ENCODE measurements at regions not wholly inside any gene's neighbourhood (a gene's known extent, or its start where the extent isn't known, plus 50 kb on each side); places are given as distances from the start of the nearest gene placed in this dataset.

- Histone ChIP-seq H3K27me3 (ENCODE audit: insufficient read depth) (no peaks in the 10 kb centered on the region), H3K79me2 (ENCODE audit: insufficient read depth) (no peaks in the 10 kb centered on the region), H3K4me1 (ENCODE audit: control insufficient read depth in 1 of 2, insufficient read depth in 2 of 2, low read depth in 1 of 2, low read length in 1 of 2) (no peaks in the 10 kb centered on the region), H3K27ac (ENCODE audit: low read depth in 2 of 2, low read length in 1 of 2) (no peak overlapping the region), H3K4me2 (no peak overlapping the region), H3K9ac (no peak overlapping the region), H3K9me3 (no peaks in the 10 kb centered on the region), H3K9me2 (no peaks in the 10 kb centered on the region), H3F3A (replicated peaks; ENCODE audit: insufficient read depth) (no peaks in the 10 kb centered on the region), H3K4me3 (ENCODE audit: low read depth in 2 of 2, low read length in 1 of 2) (no peak overlapping the region), H3K36me3 (replicated peaks in 1 of 2; ENCODE audit: control insufficient read depth in 1 of 2, insufficient read depth in 2 of 2, low read length in 1 of 2) (no peaks in the 10 kb centered on the region), H2AFZ (ENCODE audit: low read depth) (no peak overlapping the region), H4K20me1 (ENCODE audit: insufficient read depth) (no peaks in the 10 kb centered on the region)
- ChIA-PET CTCF (interaction anchor here (1.1 kb wide), 1 partner anchor 18 kb away, joined by 3 read pairs; no protein-coding TSS in a partner anchor), POLR2A (no interaction called here)
- DNase-seq, result no peak
- TF ChIP-seq SIN3A (IDR thresholded peaks at IDR 0.05; ENCODE audit: borderline replicate concordance, low read depth, low read length), result no peak
- no peak for TF ChIP-seq PBX3 (IDR thresholded peaks at IDR 0.05)
- no peak for TF ChIP-seq YY1 (IDR thresholded peaks at IDR 0.05; ENCODE audit: low read depth)
- TF ChIP-seq EZH2phosphoT487 (IDR thresholded peaks at IDR 0.05; ENCODE audit: borderline replicate concordance, low read depth), result no peak
- TF ChIP-seq FOSL2 (IDR thresholded peaks at IDR 0.05; ENCODE audit: borderline replicate concordance, low read depth), result no peak
- WGBS (ENCODE audit: low lambda C conversion rate), result 68% methylated on average over 4 of the region's 4 CpGs
These were observed 337.7 kb upstream of the ZNF32 start for GRCh38 chr10:43986374-43986773.

- no peak overlapping the region for H3K9ac ChIP-seq
- H3K9me2 ChIP-seq, result no peaks in the 10 kb centered on the region
- no peaks in the 10 kb centered on the region for H3K36me3 ChIP-seq (replicated peaks in 1 of 2; ENCODE audit: control insufficient read depth in 1 of 2, insufficient read depth in 2 of 2, low read length in 1 of 2)
- 66% methylated on average over 5 of the region's 5 CpGs for WGBS (ENCODE audit: low lambda C conversion rate)
- no peak overlapping the region for H3K27ac ChIP-seq (ENCODE audit: low read depth in 2 of 2, low read length in 1 of 2)
- H3F3A ChIP-seq (replicated peaks; ENCODE audit: insufficient read depth), result no peaks in the 10 kb centered on the region
- H3K9me3 ChIP-seq, result no peaks in the 10 kb centered on the region
- H3K4me2 ChIP-seq, result no peak overlapping the region
- H4K20me1 ChIP-seq (ENCODE audit: insufficient read depth), result no peaks in the 10 kb centered on the region
- POLR2A ChIA-PET, result no interaction called here
- no peaks in the 10 kb centered on the region for H3K79me2 ChIP-seq (ENCODE audit: insufficient read depth)
- TF ChIP-seq MAX (IDR thresholded peaks at IDR 0.05; ENCODE audit: low read depth) (no peak), TCF12 (IDR thresholded peaks at IDR 0.05) (no peak), RCOR1 (IDR thresholded peaks at IDR 0.05; ENCODE audit: low read length) (no peak), POLR2AphosphoS5 (IDR thresholded peaks at IDR 0.05; ENCODE audit: low read depth, low read length) (no peak), IRF3 (IDR thresholded peaks at IDR 0.05; ENCODE audit: low read depth, low read length) (no peak), NFIC (IDR thresholded peaks at IDR 0.05; ENCODE audit: borderline replicate concordance) (no peak), REST (IDR thresholded peaks at IDR 0.05; ENCODE audit: low read depth, low read length) (no peak), JUND (IDR thresholded peaks at IDR 0.05) (no peak), MXI1 (IDR thresholded peaks at IDR 0.05; ENCODE audit: low read depth, low read length) (no peak), SMC3 (IDR thresholded peaks at IDR 0.05; ENCODE audit: low read depth, low read length) (no peak), SIN3A (IDR thresholded peaks at IDR 0.05; ENCODE audit: borderline replicate concordance, low read depth, low read length) (no peak), TEAD4 (IDR thresholded peaks at IDR 0.05; ENCODE audit: borderline replicate concordance, insufficient read depth) (no peak), USF1 (IDR thresholded peaks at IDR 0.05; ENCODE audit: borderline replicate concordance, low read depth) (no peak), CTCF (IDR thresholded peaks at IDR 0.05) (no peak), CHD2 (IDR thresholded peaks at IDR 0.05; ENCODE audit: low read length, partially characterized antibody) (no peak), EP300 (IDR thresholded peaks at IDR 0.05; ENCODE audit: borderline replicate concordance in 1 of 2, low read depth in 1 of 2, low read length in 1 of 2) (no peak)
- H3K4me1 ChIP-seq (ENCODE audit: control insufficient read depth in 1 of 2, insufficient read depth in 2 of 2, low read depth in 1 of 2, low read length in 1 of 2), result no peaks in the 10 kb centered on the region
- H3K4me3 ChIP-seq (ENCODE audit: low read depth in 2 of 2, low read length in 1 of 2), result no peak overlapping the region
- no peak overlapping the region for H2AFZ ChIP-seq (ENCODE audit: low read depth)
- DNase-seq, result no peak
- CTCF ChIA-PET, result interaction anchor here (1.1 kb wide), 1 partner anchor 19 kb away, joined by 3 read pairs; no protein-coding TSS in a partner anchor
- H3K27me3 ChIP-seq (ENCODE audit: insufficient read depth), result no peaks in the 10 kb centered on the region
These were observed 337.3 kb upstream of the ZNF32 start for GRCh38 chr10:43985941-43986340.
